D341Med (cell line): ENCODE measurements at regions not wholly inside any gene's neighbourhood (a gene's known extent, or its start where the extent isn't known, plus 50 kb on each side); places are given as distances from the start of the nearest gene placed in this dataset.

Experiments used
- DNase-seq: peaks from one replicate; pipeline ENCODE4 v3.0.0; 2012; ENCODE audit warnings: low spot score

DNA sequence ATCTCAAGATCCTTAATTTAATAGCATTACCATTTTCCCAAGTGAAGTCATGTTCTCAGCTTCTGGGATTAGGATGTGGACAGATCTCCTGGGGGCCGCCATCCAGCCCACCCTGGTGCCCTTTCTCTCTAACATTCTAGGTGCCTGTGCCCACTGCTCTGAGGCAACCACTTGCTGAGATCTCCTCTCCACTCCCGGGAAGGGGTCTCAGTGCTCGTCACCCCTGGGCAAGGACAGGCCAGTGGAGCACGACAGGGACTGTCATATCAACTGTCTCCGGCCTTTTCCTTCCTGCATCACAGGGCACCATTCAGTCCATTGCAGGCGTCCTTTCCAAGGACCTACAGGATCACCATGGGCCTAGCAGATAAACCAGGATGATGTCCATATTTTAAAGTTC lies 304.8 kb downstream of the AJAP1 start:
- DNase-seq, result no peak

GRCh38 chr1:4957027-4957426 lies 302.6 kb downstream of the AJAP1 start:
- no peak for DNase-seq

- no peak for DNase-seq
Measured at GRCh38 chr1:4954392-4954791, 300.0 kb downstream of the AJAP1 start.

GRCh38 chr1:4951601-4952000 lies 297.2 kb downstream of the AJAP1 start:
- no peak for DNase-seq

DNA sequence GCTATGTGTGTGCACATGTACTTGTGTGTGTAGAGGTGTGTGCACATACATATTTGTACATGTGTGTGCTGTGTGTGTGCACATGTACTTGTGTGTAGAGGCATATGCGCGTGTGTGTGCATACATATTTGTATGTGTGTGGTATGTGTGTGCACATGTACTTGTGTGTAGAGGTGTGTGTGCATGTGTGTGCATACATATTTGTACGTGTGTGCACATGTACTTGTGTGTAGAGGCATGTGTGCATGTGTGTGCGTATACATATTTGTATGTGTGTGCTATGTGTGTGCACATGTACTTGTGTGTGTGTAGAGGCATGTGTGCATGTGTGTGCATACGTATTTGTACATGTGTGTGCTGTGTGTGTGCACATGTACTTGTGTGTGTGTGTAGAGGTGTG lies 291.9 kb downstream of the AJAP1 start:
- no peak for DNase-seq

DNA sequence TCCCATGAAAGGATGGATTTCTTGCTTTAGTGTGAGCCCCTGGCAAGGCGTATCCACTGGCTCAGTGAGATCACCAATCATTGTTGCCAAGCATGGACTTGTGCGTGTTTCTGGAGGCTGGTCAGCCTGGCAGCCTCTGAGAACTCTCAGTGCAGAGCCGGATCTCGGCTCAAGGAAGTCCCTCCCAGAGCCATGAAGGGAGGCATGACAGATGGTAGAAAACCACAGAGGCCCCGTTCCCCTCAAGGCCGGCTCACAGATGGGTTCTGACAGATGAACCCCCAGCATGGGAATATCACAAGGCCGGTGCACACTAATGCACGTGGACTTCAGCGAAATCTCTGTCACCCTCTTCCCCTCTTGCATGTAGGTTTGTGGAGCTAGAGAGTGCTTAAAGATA lies 290.5 kb downstream of the AJAP1 start:
- DNase-seq, result no peak

- no peak for DNase-seq
Measured at GRCh38 chr1:4944072-4944471, 289.7 kb downstream of the AJAP1 start.

GRCh38 chr1:4939266-4939665 lies 284.9 kb downstream of the AJAP1 start:
- no peak for DNase-seq

DNA sequence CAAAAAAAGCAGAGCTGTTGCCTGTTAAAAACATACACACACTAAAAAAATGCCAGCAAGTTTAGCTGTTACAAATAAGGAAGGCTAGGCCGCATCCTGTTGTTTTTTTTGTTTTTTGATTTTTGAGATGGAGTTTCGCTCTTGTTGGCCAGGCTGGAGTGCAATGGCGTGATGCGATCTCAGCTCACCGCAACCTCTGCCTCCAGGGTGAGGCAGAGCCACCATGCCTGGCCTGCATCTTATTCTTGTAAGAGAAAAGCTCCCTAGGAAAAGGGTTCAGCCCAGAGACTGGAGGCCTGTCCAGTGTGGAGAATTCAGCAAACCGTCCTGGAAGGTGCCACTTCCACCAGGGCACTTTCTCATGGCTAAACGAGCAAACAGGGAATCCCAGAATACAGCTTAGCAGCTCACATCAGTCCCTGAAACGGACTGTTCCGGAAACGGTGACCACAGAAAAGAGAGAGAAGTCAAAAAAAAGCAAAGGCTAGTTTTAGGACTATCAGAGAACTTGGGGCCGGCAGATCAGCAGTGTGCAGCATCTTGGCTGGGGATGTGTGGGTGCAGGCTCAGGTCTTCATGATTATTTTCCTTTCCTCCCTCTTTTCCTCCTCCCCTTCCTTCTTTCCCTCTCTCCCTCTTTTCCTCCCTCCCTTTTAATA lies 283.6 kb downstream of the AJAP1 start:
- DNase-seq, result no peak

GRCh38 chr1:4935807-4936206 lies 281.4 kb downstream of the AJAP1 start:
- DNase-seq, result no peak

DNA sequence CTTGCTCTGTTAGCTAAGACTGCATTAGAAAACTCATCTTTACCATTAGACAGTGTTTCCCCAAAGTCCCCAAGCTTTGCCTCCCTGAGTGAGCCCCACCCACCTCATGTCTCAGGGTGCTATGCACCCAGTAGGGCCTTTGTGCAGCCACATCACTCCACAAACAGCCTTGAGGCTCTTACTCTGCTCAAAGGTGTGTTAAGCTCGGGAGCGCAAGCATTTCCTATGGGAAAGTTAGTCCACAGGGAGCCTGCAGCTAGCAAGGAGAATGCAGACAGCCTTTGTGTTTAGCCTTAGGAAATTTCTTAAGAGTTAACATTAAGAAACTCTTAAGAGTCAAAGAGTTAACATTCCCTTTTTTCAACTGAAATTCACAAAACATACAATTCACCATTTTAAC lies 278.8 kb downstream of the AJAP1 start:
- DNase-seq, result no peak

DNA sequence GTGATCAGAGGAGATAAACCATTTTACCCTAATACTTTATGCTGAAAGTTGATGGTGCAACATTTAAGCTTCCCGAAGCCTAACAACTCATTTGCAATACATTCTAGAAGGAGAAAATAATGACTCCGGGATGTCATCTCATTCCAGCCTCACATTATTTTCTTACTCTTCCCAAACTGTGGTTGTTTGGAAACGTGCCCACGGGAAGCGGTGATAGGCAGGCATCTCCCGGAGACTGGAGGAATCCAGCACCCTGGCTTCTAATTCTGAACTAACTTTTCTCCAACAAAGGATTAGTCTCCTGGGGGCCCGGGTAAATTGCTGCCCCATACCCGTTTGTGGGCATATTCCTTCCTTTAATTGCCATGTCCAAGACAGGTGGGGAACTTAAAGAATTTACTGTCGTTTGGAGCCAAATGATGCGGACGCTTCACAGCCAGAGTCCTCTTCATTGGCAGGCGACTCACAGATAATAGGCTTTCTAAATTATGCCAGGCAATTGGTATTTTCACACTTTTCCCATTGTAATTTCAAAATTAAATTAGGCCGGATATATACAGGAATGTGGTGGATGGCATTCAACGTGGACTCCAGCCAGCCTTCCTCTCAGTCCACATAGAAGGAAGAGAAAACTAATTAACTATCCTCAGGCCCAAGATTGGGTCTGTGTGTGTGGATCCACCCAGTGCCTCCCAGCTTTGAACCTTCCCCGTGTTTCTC lies 278.1 kb downstream of the AJAP1 start:
- DNase-seq, result no peak

DNA sequence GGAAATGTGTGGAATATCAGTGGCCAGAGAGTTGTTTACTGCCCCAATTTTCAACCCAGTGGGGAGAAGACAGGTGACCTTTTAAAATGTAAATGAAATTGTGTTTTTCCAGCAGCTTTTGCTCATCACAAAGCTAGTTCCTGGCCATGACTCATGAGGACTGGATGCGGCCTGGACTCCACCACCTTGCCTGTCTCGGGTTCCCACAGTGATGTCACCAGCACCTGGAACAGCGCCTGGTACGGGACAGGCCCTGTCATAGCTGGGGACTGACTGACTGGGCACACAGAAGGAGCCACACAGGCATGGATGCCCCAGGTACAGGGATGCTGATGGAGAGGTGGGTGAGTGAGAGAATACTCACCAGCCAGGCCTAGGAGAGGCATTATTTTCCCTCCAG lies 277.1 kb downstream of the AJAP1 start:
- DNase-seq, result no peak

DNA sequence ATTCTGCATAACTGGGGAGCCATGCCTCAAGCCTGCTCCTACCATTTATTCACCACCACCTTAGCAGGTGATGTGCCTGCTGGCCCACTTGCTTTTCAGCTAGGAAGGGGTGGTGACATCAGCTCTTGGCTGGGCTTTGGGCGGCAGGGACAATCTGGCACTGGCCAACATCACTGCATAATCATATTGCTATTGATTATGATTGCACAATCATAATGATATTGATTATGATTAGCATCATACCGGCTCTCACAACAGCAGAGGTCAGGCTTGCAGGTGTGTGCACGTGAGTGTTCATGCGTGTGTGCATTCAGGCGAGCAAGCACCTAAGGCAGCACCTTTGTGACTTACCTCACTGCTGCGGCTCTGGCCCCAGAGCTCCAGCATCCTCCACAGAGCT lies 273.8 kb downstream of the AJAP1 start:
- no peak for DNase-seq

DNA sequence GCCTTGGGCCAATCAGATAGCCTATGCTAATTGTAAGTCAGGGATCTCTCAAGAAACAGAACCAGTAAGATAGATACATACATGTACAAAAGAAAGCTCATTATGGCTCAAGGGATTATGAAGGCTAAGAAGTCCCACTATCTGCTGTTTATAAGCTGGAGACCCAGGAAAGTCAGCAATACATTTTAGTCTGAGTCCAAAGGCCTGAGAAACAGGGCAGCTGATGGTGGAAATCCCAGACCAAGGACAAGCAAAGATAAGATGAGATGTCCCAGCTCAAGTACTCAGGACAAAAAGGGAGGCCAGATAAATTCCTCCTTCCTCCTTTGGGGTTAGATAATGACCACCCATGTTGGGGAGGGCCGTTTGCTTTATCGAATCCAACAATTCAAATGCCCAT lies 269.9 kb downstream of the AJAP1 start:
- DNase-seq, result no peak

DNA sequence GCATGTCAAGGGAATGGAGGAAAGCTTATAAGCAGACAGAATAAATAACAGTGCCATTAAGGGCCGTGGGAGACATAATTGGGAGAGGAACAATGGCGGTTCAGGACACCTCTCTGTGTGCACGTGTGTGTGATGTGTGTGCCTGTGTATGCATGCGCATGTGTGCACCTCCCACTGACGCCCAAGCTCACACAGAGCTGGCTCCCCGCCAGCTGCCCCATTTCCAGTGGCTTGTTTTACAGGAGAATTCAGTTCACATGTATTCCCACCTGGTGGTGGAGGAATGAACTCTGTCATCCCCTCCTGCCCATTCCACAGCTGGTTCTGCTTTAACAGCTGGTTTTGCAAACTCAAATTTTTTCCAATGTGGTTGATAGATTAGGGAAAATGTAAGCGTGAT lies 262.2 kb downstream of the AJAP1 start:
- DNase-seq, result no peak

DNA sequence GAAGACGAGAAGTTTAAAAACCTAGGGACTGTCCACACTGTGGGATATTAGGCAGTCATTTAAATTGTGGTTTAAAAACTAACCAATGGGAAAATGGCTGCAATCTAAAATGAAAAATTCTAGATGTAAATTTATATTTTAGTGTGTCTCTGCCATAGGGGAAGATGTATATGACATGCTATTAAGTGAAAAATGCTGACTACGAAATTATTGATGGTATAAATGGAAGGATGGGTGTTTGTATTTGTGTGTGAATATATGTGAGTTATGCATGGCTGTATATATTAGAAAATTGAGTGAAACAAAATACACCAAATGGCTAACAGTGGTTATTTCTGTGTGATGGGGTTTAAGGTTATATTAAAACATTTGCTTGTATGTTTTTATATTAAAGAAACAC lies 260.7 kb downstream of the AJAP1 start:
- no peak for DNase-seq

DNA sequence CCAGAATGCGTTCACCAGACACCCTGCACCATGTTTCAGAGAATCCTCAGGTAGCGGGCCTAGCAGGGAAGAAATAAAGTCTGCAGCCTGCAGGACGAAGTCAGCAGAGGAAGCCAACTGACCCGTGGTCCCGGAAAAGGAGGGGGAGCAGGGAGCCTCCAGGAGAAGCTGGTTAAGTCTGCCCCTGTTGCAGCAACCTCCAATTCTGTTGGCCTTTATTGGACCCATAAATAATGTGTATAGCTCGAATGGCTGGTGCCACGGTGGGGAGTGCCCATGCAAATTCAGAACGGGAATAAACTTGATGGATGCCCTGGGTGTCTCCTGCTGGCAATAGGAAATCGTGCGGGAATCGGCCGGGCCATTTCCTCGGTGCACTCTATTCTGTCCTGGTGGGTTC lies 254.1 kb downstream of the AJAP1 start:
- no peak for DNase-seq

DNA sequence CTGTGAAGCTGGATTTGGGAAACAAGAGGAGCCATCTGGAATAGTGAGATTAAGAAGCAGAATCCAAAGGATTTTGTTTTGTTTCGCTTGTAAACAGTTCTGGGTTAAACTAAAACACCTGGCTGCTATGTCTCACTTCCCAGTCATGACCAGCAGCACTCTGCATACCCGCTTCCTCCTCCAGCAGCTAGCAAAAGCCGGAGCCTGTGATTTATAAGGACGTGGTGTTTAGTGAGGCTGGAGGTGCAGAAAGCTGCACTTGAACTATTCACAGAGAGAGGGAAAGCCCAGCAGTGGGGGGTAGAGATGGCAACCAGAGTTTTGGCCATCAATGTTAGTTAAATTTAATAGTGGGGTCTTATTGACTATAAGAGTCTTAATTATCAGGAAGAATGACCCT lies 240.2 kb downstream of the AJAP1 start:
- no peak for DNase-seq

DNA sequence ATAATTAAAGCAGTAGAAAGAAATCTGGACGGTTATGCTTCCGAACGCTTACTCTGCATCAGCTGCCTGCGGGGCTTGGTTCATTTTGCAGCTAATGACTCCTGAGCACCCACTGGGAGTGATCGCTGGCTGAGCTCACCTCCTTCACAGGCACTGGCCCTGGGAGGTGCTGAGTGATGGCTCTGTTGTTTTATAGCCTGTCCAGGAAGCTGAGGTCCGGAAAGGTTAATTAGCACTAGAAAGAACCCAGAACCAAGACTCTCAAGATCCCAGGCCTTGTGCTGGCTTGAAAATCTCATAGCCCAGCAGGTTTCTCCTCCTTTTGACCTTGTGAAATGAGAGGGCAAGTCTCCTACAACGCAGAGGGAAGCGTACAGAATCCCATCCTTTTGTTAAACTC lies 226.2 kb downstream of the AJAP1 start:
- no peak for DNase-seq

DNA sequence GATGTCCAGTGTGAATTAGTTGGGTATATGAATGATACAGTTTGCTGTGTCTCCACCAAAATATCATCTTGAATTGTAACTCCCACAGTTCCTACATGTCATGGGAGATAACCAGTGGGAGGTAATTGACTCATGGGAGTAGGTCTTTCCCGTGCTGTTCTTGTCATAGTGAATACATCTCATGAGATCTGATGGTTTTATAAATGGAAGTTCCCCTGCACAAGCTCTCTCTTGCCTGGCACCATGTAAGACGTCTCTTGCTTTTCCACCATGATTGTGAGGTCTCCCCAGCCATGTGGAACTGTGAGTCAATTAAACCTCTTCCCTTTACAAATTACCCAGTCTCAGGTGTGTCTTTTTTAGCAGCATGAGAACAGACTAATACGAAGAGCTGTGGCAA lies 223.0 kb downstream of the AJAP1 start:
- no peak for DNase-seq

- no peak for DNase-seq
Measured at GRCh38 chr1:4871373-4871772, 217.0 kb downstream of the AJAP1 start.

- no peak for DNase-seq
Measured at GRCh38 chr1:4868521-4868920, 214.1 kb downstream of the AJAP1 start.

DNA sequence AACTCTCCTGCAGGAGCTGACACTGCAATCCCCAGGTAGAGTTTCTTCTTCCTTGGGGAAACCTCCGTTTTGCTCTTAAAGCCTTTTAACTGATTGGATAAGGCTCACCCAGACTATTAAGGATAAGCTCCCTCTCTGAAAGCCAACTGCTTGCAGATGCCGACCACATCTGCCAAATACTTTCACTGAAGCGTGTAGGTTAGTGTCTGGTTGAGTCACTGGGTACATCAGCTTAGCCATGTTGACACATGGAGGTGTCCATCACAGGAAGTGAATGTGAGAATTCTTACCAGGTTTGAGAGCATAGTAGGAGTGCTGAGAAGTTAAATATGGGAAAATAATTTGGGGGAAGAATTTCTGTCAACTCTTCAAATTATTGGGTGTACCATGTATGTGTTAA lies 202.0 kb downstream of the AJAP1 start:
- no peak for DNase-seq
